Pancreas (tissue), 10 donors: ENCODE measurements at regions not wholly inside any gene's neighbourhood (a gene's known extent, or its start where the extent isn't known, plus 50 kb on each side); places are given as distances from the start of the nearest gene placed in this dataset.

Source experiments
- ATAC-seq, 4 donors: fragments of 200-7000 bp; cut with Tn5 transposase; one replicate each; pipeline versions ENCODE4 v1.8.0 to v1.9.1; 2020; ENCODE audit warnings: mild to moderate bottlenecking in 4 of 4, moderate library complexity in 4 of 4
- DNase-seq, 6 donors: peaks; one replicate each; pipeline ENCODE4 v3.0.0-alpha.2; 2020
- FAIRE-seq: peaks from 2 replicates; lab custom pipeline; 2012; peaks lifted over from hg19 to GRCh38; lab: Jason Lieb, UNC
- H3K27ac ChIP-seq, 4 donors: fragments of 200-600 bp; sonication (generic); 1 replicate in 3 of 4; 2 replicates in 1 of 4; pipeline versions ENCODE4 v1.5.0 to v1.8.0; 2020
- H3K27me3 ChIP-seq, 4 donors: fragments of 200-600 bp; one replicate each; pipeline ENCODE4 v1.8.0; 2021
- H3K36me3 ChIP-seq, 3 donors: fragments of 200-600 bp; sonication (generic) in 1 of 3; one replicate each; pipeline versions ENCODE4 v1.5.0 to v1.8.0; 2020 to 2021
- H3K4me1 ChIP-seq, 3 donors: fragments of 200-600 bp; one replicate each; pipeline ENCODE4 v1.8.0; 2021
- H3K4me3 ChIP-seq, 4 donors: fragments of 200-600 bp; sonication (generic) in 2 of 4; one replicate each; pipeline versions ENCODE4 v1.5.0 to v1.8.0; 2020 to 2021
- H3K9me3 ChIP-seq, 4 donors: fragments of 200-600 bp; one replicate each; pipeline ENCODE4 v1.8.0; 2021
- WGBS, 2 donors: extraction: QIAGEN DNeasy Blood & Tissue Kit; methylation state at CpG; one replicate each; pipeline ENCODE4 v1.1.7; 2013; 5-methylcytosine and 5-hydroxymethylcytosine counted together
- intact Hi-C, 3 donors: fragments of 100-400 bp; cut with DNase I; formaldehyde crosslinking; loops; one replicate each; pipeline versions ENCODE4 v1.11.1 to v1.14.2; 2022
- TF ChIP-seq, protein P1 (sequence below), 4 donors: fragments of 200-600 bp; sonication (generic) in 3 of 4; IDR thresholded peaks; one replicate each; pipeline versions ENCODE4 v1.5.0 to v1.8.0; 2021; ENCODE audit warnings: antibody characterized with exemption in 4 of 4
- donor health status: healthy with polysubstance abuse.
- donor health status: DM: no; HTN: no; CAD: no; lungs with moderate emphysema.
- donor health status: DM: no; HTN: no; CAD: no.
- donor health status: control.
- donor health status: control.
- donor health status: Bipolar disorder and iron deficiency.
- donor health status: DM: yes; HTN: yes; CAD: no.
- donor health status: DM: no; HTN: no; CAD: no.
- donor health status: DM: no; HTN: no; CAD: no.
- donor health status: DM: yes; HTN: yes; CAD: no.

DNA sequence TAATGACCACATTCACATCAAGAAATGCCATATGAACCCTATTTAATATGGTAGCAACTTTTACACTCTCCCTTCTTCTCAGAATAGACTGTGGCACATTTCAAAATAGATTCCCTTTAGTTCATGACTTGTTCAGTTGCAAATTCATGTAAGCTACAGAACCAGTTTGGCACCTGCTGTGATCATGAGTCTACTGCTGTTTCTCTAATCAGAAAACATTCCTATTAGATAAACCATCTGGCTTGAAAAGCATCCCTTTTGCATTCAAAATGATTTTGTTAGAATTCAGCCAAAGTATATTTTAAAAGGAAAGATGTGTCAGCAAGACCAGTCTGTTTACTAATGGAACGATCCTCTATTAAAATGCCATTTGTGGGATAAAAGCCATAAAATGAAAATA is 304.4 kb downstream of the BCHE start:
- Histone ChIP-seq H3K4me3 (no peak overlapping the region), H3K27ac (no peak overlapping the region), H3K4me1 (no peaks in the 10 kb centered on the region), H3K27me3 (no peaks in the 10 kb centered on the region), H3K9me3 (no peaks in the 10 kb centered on the region), H3K36me3 (no peaks in the 10 kb centered on the region)
- DNase-seq: no peak
- intact Hi-C loops: no loop called here
- TF ChIP-seq, protein P1, sequence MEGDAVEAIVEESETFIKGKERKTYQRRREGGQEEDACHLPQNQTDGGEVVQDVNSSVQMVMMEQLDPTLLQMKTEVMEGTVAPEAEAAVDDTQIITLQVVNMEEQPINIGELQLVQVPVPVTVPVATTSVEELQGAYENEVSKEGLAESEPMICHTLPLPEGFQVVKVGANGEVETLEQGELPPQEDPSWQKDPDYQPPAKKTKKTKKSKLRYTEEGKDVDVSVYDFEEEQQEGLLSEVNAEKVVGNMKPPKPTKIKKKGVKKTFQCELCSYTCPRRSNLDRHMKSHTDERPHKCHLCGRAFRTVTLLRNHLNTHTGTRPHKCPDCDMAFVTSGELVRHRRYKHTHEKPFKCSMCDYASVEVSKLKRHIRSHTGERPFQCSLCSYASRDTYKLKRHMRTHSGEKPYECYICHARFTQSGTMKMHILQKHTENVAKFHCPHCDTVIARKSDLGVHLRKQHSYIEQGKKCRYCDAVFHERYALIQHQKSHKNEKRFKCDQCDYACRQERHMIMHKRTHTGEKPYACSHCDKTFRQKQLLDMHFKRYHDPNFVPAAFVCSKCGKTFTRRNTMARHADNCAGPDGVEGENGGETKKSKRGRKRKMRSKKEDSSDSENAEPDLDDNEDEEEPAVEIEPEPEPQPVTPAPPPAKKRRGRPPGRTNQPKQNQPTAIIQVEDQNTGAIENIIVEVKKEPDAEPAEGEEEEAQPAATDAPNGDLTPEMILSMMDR (IDR thresholded peaks at IDR 0.05): no peak
- FAIRE-seq: no peak
- WGBS, 2 donors: 82 to 87% methylated on average over 1 of the region's 1 CpG
- ATAC-seq: no peak

DNA sequence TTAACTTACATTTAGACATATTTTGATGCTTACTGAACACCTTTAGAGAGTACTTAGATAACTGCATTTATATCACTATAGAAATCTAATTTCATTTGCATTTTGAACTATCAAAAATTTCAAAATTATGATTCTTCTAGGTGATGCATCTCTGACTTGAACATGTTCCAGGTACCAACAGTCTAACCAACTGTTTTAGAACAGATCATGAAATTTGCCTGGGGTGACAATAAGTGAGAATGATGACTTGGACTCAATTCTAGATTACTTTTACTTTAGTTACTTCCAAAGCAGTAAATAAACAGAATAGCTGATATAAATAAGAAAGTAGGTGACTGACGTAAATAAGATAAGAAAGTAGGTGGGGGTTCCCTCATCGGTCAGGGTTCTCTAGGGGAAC is 307.8 kb downstream of the BCHE start:
- intact Hi-C loops: no loop called here
- Histone ChIP-seq H3K27me3 (no peaks in the 10 kb centered on the region), H3K27ac (no peak overlapping the region), H3K4me3 (no peak overlapping the region), H3K4me1 (no peaks in the 10 kb centered on the region), H3K36me3 (no peaks in the 10 kb centered on the region), H3K9me3 (no peaks in the 10 kb centered on the region)
- ATAC-seq: no peak
- no peak for DNase-seq
- 32 to 45% methylated on average over 2 of the region's 2 CpGs for WGBS, 2 donors
- TF ChIP-seq, protein P1 (IDR thresholded peaks at IDR 0.05): no peak
- no peak for FAIRE-seq

DNA sequence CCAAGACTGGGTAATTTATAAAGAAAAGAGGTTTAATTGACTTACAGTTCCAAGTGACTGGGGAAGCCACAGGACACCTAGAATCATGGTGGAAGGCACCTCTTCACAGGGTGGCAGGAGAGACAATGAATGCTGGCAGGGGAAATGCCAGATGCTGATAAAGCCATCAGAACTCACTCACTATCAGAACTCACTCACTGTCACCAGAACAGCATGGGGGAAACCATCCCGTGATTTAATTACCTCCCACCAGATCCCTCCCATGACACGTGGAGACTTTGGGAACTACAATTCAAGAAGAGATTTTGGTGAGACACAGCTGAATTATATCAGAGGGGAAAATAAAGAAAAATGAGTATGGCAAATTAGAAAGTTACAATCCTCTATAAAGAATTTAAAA is 310.9 kb downstream of the BCHE start:
- WGBS, 2 donors: 23 to 39% methylated on average over 2 of the region's 2 CpGs
- DNase-seq (no peak), ATAC-seq (no peak), FAIRE-seq (no peak)
- TF ChIP-seq, protein P1 (IDR thresholded peaks at IDR 0.05): no peak
- Histone ChIP-seq H3K27me3 (no peaks in the 10 kb centered on the region), H3K9me3 (no peaks in the 10 kb centered on the region), H3K4me3 (no peak overlapping the region), H3K36me3 (no peaks in the 10 kb centered on the region), H3K27ac (no peak overlapping the region), H3K4me1 (no peaks in the 10 kb centered on the region)
- intact Hi-C loops: no loop called here

- TF ChIP-seq, protein P1 (IDR thresholded peaks at IDR 0.05): no peak
- Histone ChIP-seq H3K36me3 (no peaks in the 10 kb centered on the region), H3K27me3 (no peaks in the 10 kb centered on the region), H3K4me3 (no peak overlapping the region), H3K4me1 (no peaks in the 10 kb centered on the region), H3K27ac (no peak overlapping the region), H3K9me3 (no peaks in the 10 kb centered on the region)
- no peak for FAIRE-seq
- ATAC-seq: no peak
- intact Hi-C loops: no loop called here
- DNase-seq: no peak
These were observed 313.4 kb downstream of the BCHE start for GRCh38 chr3:165523801-165524200.

- H3K4me1 ChIP-seq: no peaks in the 10 kb centered on the region
- TF ChIP-seq, protein P1 (IDR thresholded peaks at IDR 0.05): no peak
- 87 to 100% methylated on average over 1 of the region's 1 CpG for WGBS, 2 donors
- FAIRE-seq (no peak), ATAC-seq (no peak), DNase-seq (no peak)
- H3K9me3 ChIP-seq: no peaks in the 10 kb centered on the region
- intact Hi-C loops: no loop called here
- H3K27ac ChIP-seq: no peak overlapping the region
- H3K4me3 ChIP-seq: no peak overlapping the region
- no peaks in the 10 kb centered on the region for H3K27me3 ChIP-seq
- H3K36me3 ChIP-seq: no peaks in the 10 kb centered on the region
These were observed 314.8 kb downstream of the BCHE start for GRCh38 chr3:165522386-165522785.
